Endometrium (tissue), 2 donors: ENCODE measurements at regions not wholly inside any gene's neighbourhood (a gene's known extent, or its start where the extent isn't known, plus 50 kb on each side); places are given as distances from the start of the nearest gene placed in this dataset.

ENCODE experiments used
- FAIRE-seq: peaks from 2 replicates; lab custom pipeline; 2012; peaks lifted over from hg19 to GRCh38; lab: Jason Lieb, UNC
- donor health status: control.
- donor health status: control.

DNA sequence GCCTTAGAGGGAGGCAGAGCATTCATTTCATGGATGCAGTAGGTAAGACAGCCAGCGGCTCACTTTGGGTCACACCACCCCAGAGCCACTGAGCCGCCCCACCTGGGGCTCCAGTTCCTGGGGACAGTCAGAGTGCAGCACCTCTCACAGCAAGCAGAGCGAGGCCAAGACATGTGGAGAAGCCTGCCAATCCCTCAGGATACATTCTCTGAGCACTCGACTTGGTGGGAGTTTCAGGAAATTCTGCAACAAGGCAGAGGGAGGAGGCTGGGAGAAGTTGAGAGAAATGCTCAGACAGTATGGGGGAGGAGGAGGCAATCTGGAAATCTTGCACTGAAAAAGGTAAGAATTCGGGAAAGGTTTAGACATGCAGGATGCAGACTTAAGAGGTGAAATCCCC is 60.8 kb upstream of the WLS start:
- no peak for FAIRE-seq

- no peak for FAIRE-seq
Measured at GRCh38 chr1:68291688-68292384, 59.5 kb upstream of the WLS start.

- FAIRE-seq = no peak
Measured at GRCh38 chr1:68287241-68287640, 54.9 kb upstream of the WLS start.

DNA sequence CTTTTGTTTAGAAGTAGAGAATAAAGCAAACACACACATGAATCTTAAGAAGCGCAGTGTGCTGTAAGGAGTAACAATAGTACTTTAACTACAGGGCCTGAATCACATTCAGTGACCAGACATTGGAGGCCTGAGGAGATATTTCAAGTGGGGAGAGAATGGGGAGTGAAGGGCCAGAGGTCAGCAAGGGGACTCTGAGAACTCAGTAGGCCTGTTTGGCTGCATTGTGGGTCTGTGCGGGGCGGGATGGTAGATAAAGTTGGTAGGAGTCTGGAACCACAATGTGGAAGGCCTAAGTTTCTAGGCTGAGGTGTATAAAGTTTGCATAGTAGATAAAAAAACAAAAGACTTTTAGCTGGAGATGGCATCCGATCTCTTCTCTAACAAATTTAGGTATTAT is 52.7 kb upstream of the WLS start:
- FAIRE-seq = no peak

DNA sequence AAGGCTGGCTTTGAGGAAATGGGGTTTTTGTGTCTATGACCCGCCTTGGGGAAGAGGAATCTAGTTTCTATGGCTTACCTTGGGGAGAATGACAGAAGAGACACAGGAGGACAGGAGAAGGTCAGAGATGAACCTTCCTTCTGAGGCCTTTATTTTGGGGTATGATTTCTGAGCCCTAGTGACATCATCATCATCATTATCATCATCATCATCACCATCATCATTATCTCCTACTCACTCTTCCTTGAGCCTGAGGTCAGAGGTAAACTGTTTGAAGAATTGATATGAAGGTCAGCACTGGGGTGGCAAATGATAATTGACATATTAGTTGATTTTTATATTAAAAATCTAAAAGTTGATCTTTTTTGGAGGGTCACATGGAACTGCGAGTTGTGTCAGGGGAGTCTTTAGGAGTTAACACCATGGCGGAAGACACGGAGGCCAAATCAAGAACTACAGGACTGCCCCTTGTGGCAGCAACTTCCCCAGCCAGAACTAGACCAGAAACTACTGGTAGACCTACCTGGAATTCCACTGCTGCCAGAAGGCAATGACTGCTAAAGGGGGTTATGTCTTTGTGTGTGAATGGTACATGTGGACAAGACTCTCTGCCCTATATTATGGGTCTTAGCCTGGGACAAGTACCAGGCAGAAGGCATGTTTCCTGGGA is 49.8 kb upstream of the WLS start:
- no peak for FAIRE-seq
